ENCODE measurements at regions not wholly inside any gene's neighbourhood (a gene's known extent, or its start where the extent isn't known, plus 50 kb on each side); places are given as distances from the start of the nearest gene placed in this dataset.

DNA sequence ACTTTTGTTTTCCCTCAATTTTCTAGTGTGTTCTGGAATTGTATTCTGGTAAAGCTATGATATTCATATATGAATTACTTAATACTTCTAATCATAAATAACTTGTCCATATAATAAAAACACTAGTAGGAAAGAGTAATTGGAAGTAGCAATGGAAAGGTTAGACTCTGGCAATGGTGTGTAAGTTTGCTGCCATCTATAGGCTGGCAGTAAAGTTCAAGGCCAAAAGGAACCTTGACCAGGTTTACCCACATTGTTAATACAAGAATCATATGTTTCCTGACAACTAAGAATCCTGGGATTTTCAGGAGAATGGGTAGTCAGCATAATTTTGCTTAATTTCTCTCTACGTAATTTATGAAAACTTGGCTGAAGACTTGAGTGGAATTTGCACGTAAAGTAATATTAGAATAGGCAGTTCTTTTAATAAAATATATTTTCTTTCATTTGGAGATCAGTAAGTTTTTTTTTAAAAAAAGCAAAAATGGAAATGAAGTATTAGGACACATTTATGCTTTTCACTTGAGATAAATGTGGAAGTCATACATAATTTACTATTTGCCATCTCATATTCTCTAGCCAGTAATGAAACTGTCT lies 926.7 kb downstream of the GALC start:
- H3K9me3 ChIP-seq (replicated peaks; ENCODE audit: insufficient read depth, low read length): no peaks in the 10 kb centered on the region
- H3K9ac ChIP-seq (ENCODE audit: low read length): no peak overlapping the region
- H3K36me3 ChIP-seq (replicated peaks; ENCODE audit: insufficient read depth, low read length): no peaks in the 10 kb centered on the region
- no peaks in the 10 kb centered on the region for H3K79me2 ChIP-seq (ENCODE audit: low read length)
- no peaks in the 10 kb centered on the region for H3K9me2 ChIP-seq (replicated peaks; ENCODE audit: insufficient read depth, low read length)
- H3K4me1 ChIP-seq (ENCODE audit: low read length): peaks cover 16% of the 10 kb centered on the region
- no peaks in the 10 kb centered on the region for H4K20me1 ChIP-seq (ENCODE audit: insufficient read depth, low read length)
- no peak overlapping the region for H3K4me2 ChIP-seq (ENCODE audit: low read depth, low read length)
- H3K27ac ChIP-seq (ENCODE audit: low read length): peak overlapping the region; percentile 75; the same call in 1 of the 2 replicates
- no peaks in the 10 kb centered on the region for H3F3A ChIP-seq (ENCODE audit: insufficient read depth, low read length)
- DNase-seq: no peak
- H2AFZ ChIP-seq (ENCODE audit: low read length): no peak overlapping the region
- TF ChIP-seq CTCF (IDR thresholded peaks at IDR 0.05; ENCODE audit: low read length) (peak; percentile 29), EZH2 (optimal IDR thresholded peaks at IDR 0.05; ENCODE audit: low read depth, low read length) (no peak), EZH2phosphoT487 (IDR thresholded peaks at IDR 0.05; ENCODE audit: low read length) (no peak)
- no peaks in the 10 kb centered on the region for H3K27me3 ChIP-seq (replicated peaks; ENCODE audit: insufficient read depth, low read length)
- H3K4me3 ChIP-seq (ENCODE audit: low read length): no peak overlapping the region

- Histone ChIP-seq H3K9ac (ENCODE audit: low read length) (no peak overlapping the region), H3K27me3 (replicated peaks; ENCODE audit: insufficient read depth, low read length) (no peaks in the 10 kb centered on the region), H3K4me2 (ENCODE audit: low read depth, low read length) (no peak overlapping the region), H2AFZ (ENCODE audit: low read length) (no peak overlapping the region), H3K4me3 (ENCODE audit: low read length) (no peak overlapping the region), H3F3A (ENCODE audit: insufficient read depth, low read length) (no peaks in the 10 kb centered on the region), H3K79me2 (ENCODE audit: low read length) (no peaks in the 10 kb centered on the region), H3K9me2 (replicated peaks; ENCODE audit: insufficient read depth, low read length) (no peaks in the 10 kb centered on the region), H4K20me1 (ENCODE audit: insufficient read depth, low read length) (no peaks in the 10 kb centered on the region), H3K9me3 (replicated peaks; ENCODE audit: insufficient read depth, low read length) (no peaks in the 10 kb centered on the region), H3K4me1 (ENCODE audit: low read length) (peaks cover 16% of the 10 kb centered on the region), H3K36me3 (replicated peaks; ENCODE audit: insufficient read depth, low read length) (no peaks in the 10 kb centered on the region), H3K27ac (ENCODE audit: low read length) (peak overlapping the region; percentile 13; the same call in 1 of the 2 replicates)
- TF ChIP-seq CTCF (IDR thresholded peaks at IDR 0.05; ENCODE audit: low read length) (no peak), EZH2 (optimal IDR thresholded peaks at IDR 0.05; ENCODE audit: low read depth, low read length) (no peak), EZH2phosphoT487 (IDR thresholded peaks at IDR 0.05; ENCODE audit: low read length) (no peak)
- no peak for DNase-seq
These were observed 927.6 kb downstream of the GALC start for GRCh38 chr14:87065366-87065765.

- Histone ChIP-seq H3K27ac (ENCODE audit: low read length) (no peak overlapping the region), H3K9me3 (replicated peaks; ENCODE audit: insufficient read depth, low read length) (no peaks in the 10 kb centered on the region), H3K4me3 (ENCODE audit: low read length) (no peak overlapping the region), H3K36me3 (replicated peaks; ENCODE audit: insufficient read depth, low read length) (no peaks in the 10 kb centered on the region), H3K79me2 (ENCODE audit: low read length) (no peaks in the 10 kb centered on the region), H3K9me2 (replicated peaks; ENCODE audit: insufficient read depth, low read length) (no peaks in the 10 kb centered on the region), H3F3A (ENCODE audit: insufficient read depth, low read length) (no peaks in the 10 kb centered on the region), H4K20me1 (ENCODE audit: insufficient read depth, low read length) (no peaks in the 10 kb centered on the region), H3K9ac (ENCODE audit: low read length) (no peak overlapping the region), H3K4me2 (ENCODE audit: low read depth, low read length) (no peak overlapping the region), H3K27me3 (replicated peaks; ENCODE audit: insufficient read depth, low read length) (no peaks in the 10 kb centered on the region), H2AFZ (ENCODE audit: low read length) (no peak overlapping the region), H3K4me1 (ENCODE audit: low read length) (peaks cover 16% of the 10 kb centered on the region)
- TF ChIP-seq EZH2 (optimal IDR thresholded peaks at IDR 0.05; ENCODE audit: low read depth, low read length) (no peak), EZH2phosphoT487 (IDR thresholded peaks at IDR 0.05; ENCODE audit: low read length) (no peak), CTCF (IDR thresholded peaks at IDR 0.05; ENCODE audit: low read length) (no peak)
- DNase-seq: no peak
These were observed 929.8 kb downstream of the GALC start for GRCh38 chr14:87063181-87063580.
